ENCODE measurements at regions not wholly inside any gene's neighbourhood (a gene's known extent, or its start where the extent isn't known, plus 50 kb on each side); places are given as distances from the start of the nearest gene placed in this dataset.

DNA sequence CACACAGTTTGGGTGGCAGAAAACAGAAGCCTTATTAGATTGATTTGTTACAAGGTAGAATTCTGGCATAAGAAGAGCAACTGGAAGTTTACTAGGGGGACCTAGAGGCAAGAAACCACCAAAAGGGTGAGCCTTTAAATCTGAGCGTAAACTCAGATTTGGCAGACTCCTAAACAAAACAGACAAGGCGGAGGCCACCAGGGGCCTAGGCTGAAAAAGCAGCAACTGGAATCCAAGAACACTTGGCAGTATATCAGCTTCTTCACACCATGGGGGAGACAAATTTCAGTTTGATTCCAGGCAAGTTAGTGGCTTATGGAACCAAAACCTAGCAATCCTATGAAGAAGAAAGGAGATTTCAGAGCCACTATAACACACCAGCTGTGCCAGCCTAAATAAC, 220.0 kb downstream of the C3orf38 start:
- Histone ChIP-seq H3K4me1 (no peaks in the 10 kb centered on the region), H3K27ac (no peak overlapping the region), H3K9me3 (no peaks in the 10 kb centered on the region), H3K27me3 (no peaks in the 10 kb centered on the region), H3K4me3 (no peak overlapping the region), H3K36me3 (no peaks in the 10 kb centered on the region)
- TF ChIP-seq, protein P1, sequence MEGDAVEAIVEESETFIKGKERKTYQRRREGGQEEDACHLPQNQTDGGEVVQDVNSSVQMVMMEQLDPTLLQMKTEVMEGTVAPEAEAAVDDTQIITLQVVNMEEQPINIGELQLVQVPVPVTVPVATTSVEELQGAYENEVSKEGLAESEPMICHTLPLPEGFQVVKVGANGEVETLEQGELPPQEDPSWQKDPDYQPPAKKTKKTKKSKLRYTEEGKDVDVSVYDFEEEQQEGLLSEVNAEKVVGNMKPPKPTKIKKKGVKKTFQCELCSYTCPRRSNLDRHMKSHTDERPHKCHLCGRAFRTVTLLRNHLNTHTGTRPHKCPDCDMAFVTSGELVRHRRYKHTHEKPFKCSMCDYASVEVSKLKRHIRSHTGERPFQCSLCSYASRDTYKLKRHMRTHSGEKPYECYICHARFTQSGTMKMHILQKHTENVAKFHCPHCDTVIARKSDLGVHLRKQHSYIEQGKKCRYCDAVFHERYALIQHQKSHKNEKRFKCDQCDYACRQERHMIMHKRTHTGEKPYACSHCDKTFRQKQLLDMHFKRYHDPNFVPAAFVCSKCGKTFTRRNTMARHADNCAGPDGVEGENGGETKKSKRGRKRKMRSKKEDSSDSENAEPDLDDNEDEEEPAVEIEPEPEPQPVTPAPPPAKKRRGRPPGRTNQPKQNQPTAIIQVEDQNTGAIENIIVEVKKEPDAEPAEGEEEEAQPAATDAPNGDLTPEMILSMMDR (IDR thresholded peaks at IDR 0.05) = no peak
- ATAC-seq (no peak), DNase-seq (no peak)
- intact Hi-C loops (cut with DNase I) = no loop called here

DNA sequence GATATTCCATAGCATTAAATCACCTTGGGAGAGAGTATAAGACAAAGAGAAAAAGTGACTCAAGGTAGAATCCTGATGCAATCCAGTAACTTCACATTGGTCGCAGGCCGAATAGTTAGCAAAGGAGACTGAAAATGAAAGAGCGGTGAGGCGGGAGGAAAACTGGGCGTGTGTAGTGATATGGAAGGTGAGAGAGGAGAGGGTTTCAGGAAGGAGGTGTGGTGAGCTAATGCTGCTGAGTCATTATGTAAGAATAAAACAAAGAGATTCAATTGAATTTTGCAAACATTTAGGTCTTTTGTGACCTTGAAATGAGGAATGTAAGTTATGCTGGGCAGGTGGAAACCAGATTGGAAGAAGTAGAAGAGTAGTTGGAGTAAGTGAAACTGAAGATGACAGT, 235.3 kb downstream of the C3orf38 start:
- Histone ChIP-seq H3K9me3 (no peaks in the 10 kb centered on the region), H3K36me3 (no peaks in the 10 kb centered on the region), H3K27me3 (no peaks in the 10 kb centered on the region), H3K27ac (no peak overlapping the region), H3K4me3 (no peak overlapping the region), H3K4me1 (no peaks in the 10 kb centered on the region)
- intact Hi-C loops (cut with DNase I) = no loop called here
- ATAC-seq = no peak
- TF ChIP-seq, protein P1 (IDR thresholded peaks at IDR 0.05) = no peak
- no peak for DNase-seq

DNA sequence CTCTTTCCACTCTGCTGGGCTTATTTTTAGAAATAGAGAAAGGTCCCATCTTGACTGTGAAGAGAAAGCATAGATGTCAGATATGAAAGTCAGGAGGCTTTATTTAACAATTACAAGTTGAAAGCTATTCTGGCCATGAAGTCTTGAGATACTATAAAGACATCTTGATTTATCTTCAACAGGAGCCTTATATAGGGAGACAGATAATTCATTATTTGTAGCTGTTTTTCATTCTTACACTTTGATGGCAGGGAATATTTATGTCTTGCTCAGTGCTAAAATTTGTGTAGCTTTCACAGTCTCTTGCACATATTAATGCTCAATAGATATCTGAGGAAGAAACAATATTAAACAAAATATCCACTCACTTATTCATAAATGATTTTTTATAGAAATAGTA, 248.8 kb downstream of the C3orf38 start:
- Histone ChIP-seq H3K4me1 (no peaks in the 10 kb centered on the region), H3K4me3 (no peak overlapping the region), H3K27ac (no peak overlapping the region), H3K9me3 (no peaks in the 10 kb centered on the region), H3K36me3 (no peaks in the 10 kb centered on the region), H3K27me3 (no peaks in the 10 kb centered on the region)
- TF ChIP-seq, protein P1 (IDR thresholded peaks at IDR 0.05) = no peak
- DNase-seq (no peak), ATAC-seq (no peak)
- intact Hi-C loops (cut with DNase I) = no loop called here

DNA sequence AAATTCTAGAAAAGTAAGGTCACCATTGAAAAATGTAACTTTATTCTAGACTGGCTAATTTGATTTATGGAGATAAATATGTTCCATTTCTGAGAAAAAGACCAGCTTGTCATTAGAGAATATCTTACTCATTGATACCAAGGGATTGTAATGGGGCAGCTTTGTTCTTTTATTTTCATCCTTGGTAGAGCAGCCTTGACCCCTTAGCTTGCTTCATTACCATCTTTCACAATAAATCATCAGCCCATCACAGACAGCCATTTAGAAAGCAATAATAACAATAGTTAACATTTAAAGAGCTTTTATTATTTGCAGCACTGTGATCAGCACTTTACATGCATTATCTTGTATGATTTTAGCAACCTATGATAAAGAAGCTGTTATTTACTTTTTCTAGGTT, 253.6 kb downstream of the C3orf38 start:
- no peak for ATAC-seq

DNA sequence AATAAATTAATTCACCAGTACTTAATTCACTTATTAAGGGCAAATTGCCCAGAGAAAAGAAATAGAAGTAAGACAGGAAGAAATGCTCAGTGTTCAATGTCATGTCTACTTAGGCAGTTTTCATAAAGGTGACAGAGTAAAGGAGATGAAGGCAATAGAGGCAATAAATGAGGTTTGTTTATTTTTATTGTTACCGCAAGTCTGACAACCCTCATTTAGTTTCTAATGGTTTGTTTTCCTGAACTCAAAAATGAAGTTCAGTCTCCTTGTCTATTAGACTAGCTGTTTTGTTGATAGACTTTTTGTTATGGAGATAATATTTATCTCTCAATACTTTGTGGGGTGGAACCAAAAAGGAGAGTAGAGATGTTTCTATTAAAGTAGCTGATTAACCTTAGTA, 258.3 kb downstream of the C3orf38 start:
- ATAC-seq (no peak), DNase-seq (no peak)
- H3K27ac ChIP-seq = no peak overlapping the region
- no peaks in the 10 kb centered on the region for H3K36me3 ChIP-seq
- H3K4me3 ChIP-seq = no peak overlapping the region
- intact Hi-C loops (cut with DNase I) = no loop called here
- no peaks in the 10 kb centered on the region for H3K9me3 ChIP-seq
- no peaks in the 10 kb centered on the region for H3K27me3 ChIP-seq
- H3K4me1 ChIP-seq = no peaks in the 10 kb centered on the region
- TF ChIP-seq, protein P1 (IDR thresholded peaks at IDR 0.05) = no peak

More for the DNA sequence above, 253.6 kb downstream of the C3orf38 start:
- H3K4me3 ChIP-seq = no peak overlapping the region
- H3K27ac ChIP-seq = no peak overlapping the region
- DNase-seq = no peak
- H3K4me1 ChIP-seq = no peaks in the 10 kb centered on the region
- H3K27me3 ChIP-seq = no peaks in the 10 kb centered on the region
- intact Hi-C loops (cut with DNase I) = no loop called here
- TF ChIP-seq, protein P1 (IDR thresholded peaks at IDR 0.05) = no peak
- no peaks in the 10 kb centered on the region for H3K9me3 ChIP-seq
- H3K36me3 ChIP-seq = no peaks in the 10 kb centered on the region

DNA sequence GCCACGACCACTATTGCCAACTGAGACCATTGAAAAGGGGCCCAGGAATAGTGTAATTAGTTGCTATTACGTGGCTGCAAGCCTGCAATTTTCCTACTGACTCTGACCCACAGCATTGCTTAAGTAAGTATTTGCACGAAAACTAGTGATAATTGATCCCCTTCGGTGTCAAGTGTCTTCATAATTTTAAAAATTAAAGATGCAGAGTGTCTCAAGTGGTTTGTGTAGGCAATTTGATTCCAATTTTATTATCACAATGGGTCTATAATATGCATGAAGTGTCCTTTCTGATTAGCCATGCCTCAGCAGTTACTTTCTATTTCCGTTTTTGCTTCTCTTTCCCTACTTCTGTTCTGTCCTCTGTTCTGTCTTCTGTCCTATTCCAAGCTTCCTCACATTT, 259.2 kb downstream of the C3orf38 start:
- Histone ChIP-seq H3K9me3 (no peaks in the 10 kb centered on the region), H3K36me3 (no peaks in the 10 kb centered on the region), H3K4me1 (no peaks in the 10 kb centered on the region), H3K27ac (no peak overlapping the region), H3K4me3 (no peak overlapping the region), H3K27me3 (no peaks in the 10 kb centered on the region)
- TF ChIP-seq, protein P1 (IDR thresholded peaks at IDR 0.05) = no peak
- intact Hi-C loops (cut with DNase I) = no loop called here
- DNase-seq (no peak), ATAC-seq (no peak)
